Coronary artery (tissue), 2 donors: ENCODE measurements at regions not wholly inside any gene's neighbourhood (a gene's known extent, or its start where the extent isn't known, plus 50 kb on each side); places are given as distances from the start of the nearest gene placed in this dataset.

ENCODE experiments used
- DNase-seq: peaks from one replicate; pipeline ENCODE4 v3.0.0-alpha.2; 2017; ENCODE audit warnings: low spot score
- H3K27ac ChIP-seq, 2 donors: fragments of 200-600 bp; sonication (generic); one replicate each; pipeline ENCODE4 v1.5.1; 2016 to 2019
- H3K4me3 ChIP-seq: fragments of 200-600 bp; sonication (generic); 2 replicates; pipeline ENCODE4 v1.5.1; 2016; ENCODE audit warnings: mild to moderate bottlenecking, moderate library complexity
- TF ChIP-seq, protein P1 (sequence below): fragments of 200-600 bp; sonication (generic); IDR thresholded peaks from one replicate; pipeline ENCODE4 v1.5.1; 2019; ENCODE audit warnings: antibody characterized with exemption

GRCh38 chr20:22814471-22815205 lies 220.5 kb upstream of the SSTR4 start:
- TF ChIP-seq, protein P1, sequence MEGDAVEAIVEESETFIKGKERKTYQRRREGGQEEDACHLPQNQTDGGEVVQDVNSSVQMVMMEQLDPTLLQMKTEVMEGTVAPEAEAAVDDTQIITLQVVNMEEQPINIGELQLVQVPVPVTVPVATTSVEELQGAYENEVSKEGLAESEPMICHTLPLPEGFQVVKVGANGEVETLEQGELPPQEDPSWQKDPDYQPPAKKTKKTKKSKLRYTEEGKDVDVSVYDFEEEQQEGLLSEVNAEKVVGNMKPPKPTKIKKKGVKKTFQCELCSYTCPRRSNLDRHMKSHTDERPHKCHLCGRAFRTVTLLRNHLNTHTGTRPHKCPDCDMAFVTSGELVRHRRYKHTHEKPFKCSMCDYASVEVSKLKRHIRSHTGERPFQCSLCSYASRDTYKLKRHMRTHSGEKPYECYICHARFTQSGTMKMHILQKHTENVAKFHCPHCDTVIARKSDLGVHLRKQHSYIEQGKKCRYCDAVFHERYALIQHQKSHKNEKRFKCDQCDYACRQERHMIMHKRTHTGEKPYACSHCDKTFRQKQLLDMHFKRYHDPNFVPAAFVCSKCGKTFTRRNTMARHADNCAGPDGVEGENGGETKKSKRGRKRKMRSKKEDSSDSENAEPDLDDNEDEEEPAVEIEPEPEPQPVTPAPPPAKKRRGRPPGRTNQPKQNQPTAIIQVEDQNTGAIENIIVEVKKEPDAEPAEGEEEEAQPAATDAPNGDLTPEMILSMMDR, result no peak
- Histone ChIP-seq H3K4me3 (no peak overlapping the region), H3K27ac (no peak overlapping the region)
- no peak for DNase-seq

GRCh38 chr20:22815206-22815551 lies 219.9 kb upstream of the SSTR4 start:
- H3K27ac ChIP-seq, result no peak overlapping the region
- TF ChIP-seq, protein P1, result no peak
- H3K4me3 ChIP-seq, result no peak overlapping the region
- DNase-seq, result no peak

GRCh38 chr20:22815603-22816315 lies 219.4 kb upstream of the SSTR4 start:
- no peak overlapping the region for H3K4me3 ChIP-seq
- no peak overlapping the region for H3K27ac ChIP-seq
- TF ChIP-seq, protein P1, result no peak
- no peak for DNase-seq

- no peak for DNase-seq
- TF ChIP-seq, protein P1, result no peak
- H3K27ac ChIP-seq, result no peak overlapping the region
- H3K4me3 ChIP-seq, result no peak overlapping the region
Measured at GRCh38 chr20:22818636-22819035, 216.5 kb upstream of the SSTR4 start.

- Histone ChIP-seq H3K4me3 (no peak overlapping the region), H3K27ac (no peak overlapping the region)
- TF ChIP-seq, protein P1, result no peak
- no peak for DNase-seq
Measured at GRCh38 chr20:22819112-22819511, 216.0 kb upstream of the SSTR4 start.

- DNase-seq, result no peak
- no peak overlapping the region for H3K27ac ChIP-seq
- TF ChIP-seq, protein P1, result no peak
- H3K4me3 ChIP-seq, result no peak overlapping the region
Measured at GRCh38 chr20:22819784-22820183, 215.3 kb upstream of the SSTR4 start.
